SK-N-SH (cell line): ENCODE measurements at regions not wholly inside any gene's neighbourhood (a gene's known extent, or its start where the extent isn't known, plus 50 kb on each side); places are given as distances from the start of the nearest gene placed in this dataset.

Source experiments
- CTCF ChIA-PET: fragments of 300-600, 350-600 bp; formaldehyde crosslinking; extraction: SDS; loops from one replicate; lab custom pipeline; 2021; lab: Yijun Ruan, JAX
- POLR2A ChIA-PET: fragments of 350-600 bp; sonication (Branson Sonifier 250); formaldehyde crosslinking; extraction: SDS; loops from one replicate; lab custom pipeline; 2020; ENCODE audit warnings: antibody characterized with exemption, inconsistent platforms; lab: Yijun Ruan, JAX
- DNase-seq: peaks from one replicate; pipeline ENCODE4 v3.0.0; 2012
- H2AFZ ChIP-seq: fragments of 200-600 bp; sonication (generic); 2 replicates; pipeline ENCODE4 v1.8.1; 2016; ENCODE audit warnings: antibody characterized with exemption, mild to moderate bottlenecking, low read depth
- H3F3A ChIP-seq: fragments of 200-600 bp; sonication (generic); replicated peaks from 2 replicates; pipeline ENCODE3; 2016; ENCODE audit warnings: antibody characterized with exemption, mild to moderate bottlenecking; ENCODE audit not compliant: insufficient read depth
- H3K27ac ChIP-seq, 2 experiments: fragments of 200-500 bp in 1 of 2; fragments of 200-600 bp in 1 of 2; sonication (Bioruptor generic) in 1 of 2; sonication (generic), shearing (Covaris generic) in 1 of 2; 2 replicates each; pipeline versions ENCODE4 v1.5.1 to v1.6.1; 2014 to 2016; ENCODE audit warnings: low read depth in 2 of 2, inconsistent platforms in 1 of 2, low read length in 1 of 2, mild to moderate bottlenecking in 1 of 2, mixed read lengths in 1 of 2
- H3K27me3 ChIP-seq: fragments of 200-600 bp; sonication (generic), shearing (Covaris generic); 2 replicates; pipeline ENCODE4 v1.6.1; 2016; ENCODE audit warnings: mixed run types; ENCODE audit not compliant: insufficient read depth
- H3K36me3 ChIP-seq, 2 experiments: fragments of 200-500 bp in 1 of 2; fragments of 200-600 bp in 1 of 2; sonication (Bioruptor generic) in 1 of 2; sonication (generic) in 1 of 2; replicated peaks in 1 of 2; 2 replicates each; pipeline versions ENCODE3 to v1.5.1; 2014 to 2016; ENCODE audit warnings: low read length in 1 of 2, mild to moderate bottlenecking in 1 of 2; ENCODE audit not compliant: insufficient read depth in 2 of 2, control insufficient read depth in 1 of 2
- H3K4me1 ChIP-seq, 2 experiments: fragments of 200-500 bp in 1 of 2; fragments of 200-600 bp in 1 of 2; sonication (Bioruptor generic) in 1 of 2; sonication (generic), shearing (Covaris generic) in 1 of 2; 2 replicates each; pipeline versions ENCODE4 v1.5.1 to v1.6.1; 2014 to 2016; ENCODE audit warnings: low read depth in 1 of 2, low read length in 1 of 2, mixed run types in 1 of 2; ENCODE audit not compliant: insufficient read depth in 2 of 2, control insufficient read depth in 1 of 2
- H3K4me2 ChIP-seq: fragments of 200-600 bp; sonication (generic), shearing (Covaris generic); 2 replicates; pipeline ENCODE4 v1.6.1; 2017; ENCODE audit warnings: mixed run types
- H3K4me3 ChIP-seq, 2 experiments: fragments of 200-500 bp in 1 of 2; fragments of 200-600 bp in 1 of 2; sonication (Bioruptor generic) in 1 of 2; sonication (generic), shearing (Covaris generic) in 1 of 2; 2 replicates each; pipeline versions ENCODE4 v1.5.1 to v1.8.1; 2014 to 2016; ENCODE audit warnings: low read depth in 2 of 2, inconsistent platforms in 1 of 2, low read length in 1 of 2, mild to moderate bottlenecking in 1 of 2, mixed read lengths in 1 of 2, moderate library complexity in 1 of 2
- H3K79me2 ChIP-seq: fragments of 200-600 bp; sonication (generic); 2 replicates; pipeline ENCODE4 v1.8.1; 2017; ENCODE audit warnings: mild to moderate bottlenecking; ENCODE audit not compliant: insufficient read depth
- H3K9ac ChIP-seq: fragments of 200-600 bp; sonication (generic); 2 replicates; pipeline ENCODE4 v1.6.1; 2017; ENCODE audit warnings: mixed run types
- H3K9me2 ChIP-seq: fragments of 200-600 bp; sonication (generic); 2 replicates; pipeline ENCODE4 v1.6.1; 2017; ENCODE audit warnings: mixed run types
- H3K9me3 ChIP-seq: fragments of 200-600 bp; sonication (generic); 2 replicates; pipeline ENCODE4 v1.6.1; 2017; ENCODE audit warnings: mixed run types, mild to moderate bottlenecking, moderate library complexity
- H4K20me1 ChIP-seq: fragments of 200-600 bp; sonication (generic); 2 replicates; pipeline ENCODE4 v1.6.1; 2017; ENCODE audit warnings: mild to moderate bottlenecking, mixed run types; ENCODE audit not compliant: insufficient read depth
- CTCF ChIP-seq: fragments of 200-600 bp; sonication (generic); IDR thresholded peaks from 2 replicates; pipeline ENCODE4 v1.6.1; 2017; ENCODE audit warnings: antibody characterized with exemption, mild to moderate bottlenecking, moderate library complexity
- EZH2phosphoT487 ChIP-seq: fragments of 200-600 bp; sonication (generic); IDR thresholded peaks from 2 replicates; pipeline ENCODE4 v1.6.1; 2017; ENCODE audit warnings: low read depth, mixed run types, mild to moderate bottlenecking, antibody characterized with exemption, moderate library complexity, borderline replicate concordance
- GATA2 ChIP-seq: sonication (generic); formaldehyde crosslinking; IDR thresholded peaks from 2 replicates; pipeline ENCODE4 v1.5.0; 2020; ENCODE audit warnings: mild to moderate bottlenecking, missing genetic modification reagents
- MAX ChIP-seq: IDR thresholded peaks from 2 replicates; pipeline ENCODE4 v1.4.0; 2012; ENCODE audit warnings: low read depth
- MXI1 ChIP-seq: IDR thresholded peaks from 2 replicates; pipeline ENCODE4 v1.6.1; 2012; ENCODE audit warnings: mild to moderate bottlenecking, low read depth, low read length, improper control_type of control experiment
- PBX3 ChIP-seq: IDR thresholded peaks from 2 replicates; pipeline ENCODE4; 2012
- RAD21 ChIP-seq: IDR thresholded peaks from 2 replicates; pipeline ENCODE4 v1.6.1; 2012; ENCODE audit warnings: mild to moderate bottlenecking, low read length
- REST ChIP-seq: IDR thresholded peaks from 2 replicates; pipeline ENCODE4 v1.6.1; 2012; ENCODE audit warnings: mild to moderate bottlenecking, low read depth, low read length, moderate library complexity
- SIN3A ChIP-seq: IDR thresholded peaks from 2 replicates; pipeline ENCODE4 v1.6.1; 2012; ENCODE audit warnings: low read depth, mild to moderate bottlenecking, low read length, moderate library complexity, borderline replicate concordance
- SMC3 ChIP-seq: IDR thresholded peaks from 2 replicates; pipeline ENCODE4 v1.6.1; 2012; ENCODE audit warnings: low read depth, low read length, improper control_type of control experiment
- TEAD4 ChIP-seq: IDR thresholded peaks from 2 replicates; pipeline ENCODE4 v1.4.0; 2012; ENCODE audit warnings: mild to moderate bottlenecking, borderline replicate concordance; ENCODE audit not compliant: insufficient read depth
- USF1 ChIP-seq: IDR thresholded peaks from 2 replicates; pipeline ENCODE4 v1.4.0; 2012; ENCODE audit warnings: low read depth, borderline replicate concordance
- USF2 ChIP-seq: fragments of 150-350 bp; IDR thresholded peaks from 2 replicates; pipeline ENCODE4 v1.6.1; 2017; ENCODE audit warnings: antibody characterized with exemption, low read length, low read depth, borderline replicate concordance
- WGBS: methylation state at CpG from one replicate; pipeline ENCODE4 v1.1.6; 2017; ENCODE audit warnings: low lambda C conversion rate; 5-methylcytosine and 5-hydroxymethylcytosine counted together

GRCh38 chr9:22374051-22374450 is 72.6 kb upstream of the DMRTA1 start (continued):
- TF ChIP-seq CTCF (no peak), PBX3 (no peak), MXI1 (no peak), GATA2 (no peak), USF2 (no peak), SMC3 (no peak)

- H3K36me3 ChIP-seq: no peaks in the 10 kb centered on the region
- CTCF ChIA-PET: interaction anchor here (1.0 kb wide), 2 partner anchors 9 to 91 kb away, joined by 3 read pairs; no protein-coding TSS in a partner anchor
- H3K9me2 ChIP-seq: no peaks in the 10 kb centered on the region
- no peaks in the 10 kb centered on the region for H3F3A ChIP-seq
- no peak for DNase-seq
- no peak overlapping the region for H3K4me3 ChIP-seq
- 18% methylated on average over 5 of the region's 5 CpGs for WGBS
- no peak overlapping the region for H3K4me2 ChIP-seq
- no peak for TF ChIP-seq MAX
- no peak for TF ChIP-seq TEAD4
- no peak for TF ChIP-seq RAD21
- TF ChIP-seq PBX3: no peak
- TF ChIP-seq REST: no peak
- no peak for TF ChIP-seq EZH2phosphoT487
- TF ChIP-seq SIN3A: no peak
- TF ChIP-seq USF1: no peak
- TF ChIP-seq GATA2: no peak
- no peaks in the 10 kb centered on the region for H3K9me3 ChIP-seq
- H3K4me1 ChIP-seq: no peaks in the 10 kb centered on the region
- H4K20me1 ChIP-seq: no peaks in the 10 kb centered on the region
- H3K79me2 ChIP-seq: no peaks in the 10 kb centered on the region
- H3K27me3 ChIP-seq: no peaks in the 10 kb centered on the region
- H3K9ac ChIP-seq: no peak overlapping the region
- H3K27ac ChIP-seq: no peak overlapping the region
- POLR2A ChIA-PET: no interaction called here
- no peak overlapping the region for H2AFZ ChIP-seq
Measured at GRCh38 chr9:22379272-22379671, 67.4 kb upstream of the DMRTA1 start.
